ENCODE measurements at regions not wholly inside any gene's neighbourhood (a gene's known extent, or its start where the extent isn't known, plus 50 kb on each side); places are given as distances from the start of the nearest gene placed in this dataset.

DNA sequence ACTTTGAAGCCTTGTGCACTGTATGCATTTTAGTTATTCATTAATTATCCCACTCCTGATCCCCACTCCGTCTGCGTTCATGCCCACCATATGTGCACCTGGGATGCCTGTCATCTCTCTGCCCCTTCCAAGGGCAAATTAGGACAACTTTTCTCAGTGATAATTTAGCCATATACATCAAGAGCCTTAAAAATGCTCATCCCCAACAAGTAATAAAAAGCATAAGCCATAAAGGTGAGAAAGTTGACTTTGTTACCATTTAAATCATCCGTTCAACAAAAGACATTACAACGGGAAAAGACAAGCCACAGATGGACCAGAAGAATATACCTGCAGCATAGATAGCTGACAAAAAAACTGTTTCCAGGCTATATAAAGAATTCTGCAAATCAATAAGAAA, 131.4 kb upstream of the LINGO1 start:
- TF ChIP-seq, protein P1, sequence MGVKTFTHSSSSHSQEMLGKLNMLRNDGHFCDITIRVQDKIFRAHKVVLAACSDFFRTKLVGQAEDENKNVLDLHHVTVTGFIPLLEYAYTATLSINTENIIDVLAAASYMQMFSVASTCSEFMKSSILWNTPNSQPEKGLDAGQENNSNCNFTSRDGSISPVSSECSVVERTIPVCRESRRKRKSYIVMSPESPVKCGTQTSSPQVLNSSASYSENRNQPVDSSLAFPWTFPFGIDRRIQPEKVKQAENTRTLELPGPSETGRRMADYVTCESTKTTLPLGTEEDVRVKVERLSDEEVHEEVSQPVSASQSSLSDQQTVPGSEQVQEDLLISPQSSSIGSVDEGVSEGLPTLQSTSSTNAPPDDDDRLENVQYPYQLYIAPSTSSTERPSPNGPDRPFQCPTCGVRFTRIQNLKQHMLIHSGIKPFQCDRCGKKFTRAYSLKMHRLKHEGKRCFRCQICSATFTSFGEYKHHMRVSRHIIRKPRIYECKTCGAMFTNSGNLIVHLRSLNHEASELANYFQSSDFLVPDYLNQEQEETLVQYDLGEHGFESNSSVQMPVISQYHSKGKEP (tag by site-specific recombination; IDR thresholded peaks at IDR 0.05) = no peak
- TF ChIP-seq ZNF473 (tag by site-specific recombination; IDR thresholded peaks at IDR 0.05) (no peak), ZBTB21 (tag by site-specific recombination; IDR thresholded peaks at IDR 0.05) (no peak)
- TF ChIP-seq, protein P2, sequence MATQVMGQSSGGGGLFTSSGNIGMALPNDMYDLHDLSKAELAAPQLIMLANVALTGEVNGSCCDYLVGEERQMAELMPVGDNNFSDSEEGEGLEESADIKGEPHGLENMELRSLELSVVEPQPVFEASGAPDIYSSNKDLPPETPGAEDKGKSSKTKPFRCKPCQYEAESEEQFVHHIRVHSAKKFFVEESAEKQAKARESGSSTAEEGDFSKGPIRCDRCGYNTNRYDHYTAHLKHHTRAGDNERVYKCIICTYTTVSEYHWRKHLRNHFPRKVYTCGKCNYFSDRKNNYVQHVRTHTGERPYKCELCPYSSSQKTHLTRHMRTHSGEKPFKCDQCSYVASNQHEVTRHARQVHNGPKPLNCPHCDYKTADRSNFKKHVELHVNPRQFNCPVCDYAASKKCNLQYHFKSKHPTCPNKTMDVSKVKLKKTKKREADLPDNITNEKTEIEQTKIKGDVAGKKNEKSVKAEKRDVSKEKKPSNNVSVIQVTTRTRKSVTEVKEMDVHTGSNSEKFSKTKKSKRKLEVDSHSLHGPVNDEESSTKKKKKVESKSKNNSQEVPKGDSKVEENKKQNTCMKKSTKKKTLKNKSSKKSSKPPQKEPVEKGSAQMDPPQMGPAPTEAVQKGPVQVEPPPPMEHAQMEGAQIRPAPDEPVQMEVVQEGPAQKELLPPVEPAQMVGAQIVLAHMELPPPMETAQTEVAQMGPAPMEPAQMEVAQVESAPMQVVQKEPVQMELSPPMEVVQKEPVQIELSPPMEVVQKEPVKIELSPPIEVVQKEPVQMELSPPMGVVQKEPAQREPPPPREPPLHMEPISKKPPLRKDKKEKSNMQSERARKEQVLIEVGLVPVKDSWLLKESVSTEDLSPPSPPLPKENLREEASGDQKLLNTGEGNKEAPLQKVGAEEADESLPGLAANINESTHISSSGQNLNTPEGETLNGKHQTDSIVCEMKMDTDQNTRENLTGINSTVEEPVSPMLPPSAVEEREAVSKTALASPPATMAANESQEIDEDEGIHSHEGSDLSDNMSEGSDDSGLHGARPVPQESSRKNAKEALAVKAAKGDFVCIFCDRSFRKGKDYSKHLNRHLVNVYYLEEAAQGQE (tag by site-specific recombination; IDR thresholded peaks at IDR 0.05) = no peak
- TF ChIP-seq, protein P3, sequence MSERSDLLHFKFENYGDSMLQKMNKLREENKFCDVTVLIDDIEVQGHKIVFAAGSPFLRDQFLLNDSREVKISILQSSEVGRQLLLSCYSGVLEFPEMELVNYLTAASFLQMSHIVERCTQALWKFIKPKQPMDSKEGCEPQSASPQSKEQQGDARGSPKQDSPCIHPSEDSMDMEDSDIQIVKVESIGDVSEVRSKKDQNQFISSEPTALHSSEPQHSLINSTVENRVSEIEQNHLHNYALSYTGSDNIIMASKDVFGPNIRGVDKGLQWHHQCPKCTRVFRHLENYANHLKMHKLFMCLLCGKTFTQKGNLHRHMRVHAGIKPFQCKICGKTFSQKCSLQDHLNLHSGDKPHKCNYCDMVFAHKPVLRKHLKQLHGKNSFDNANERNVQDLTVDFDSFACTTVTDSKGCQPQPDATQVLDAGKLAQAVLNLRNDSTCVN (tag by site-specific recombination; optimal IDR thresholded peaks at IDR 0.05) = no peak

Data from HEK293 (cell line).